Epithelial cell of proximal tubule (primary cell): ENCODE measurements at regions not wholly inside any gene's neighbourhood (a gene's known extent, or its start where the extent isn't known, plus 50 kb on each side); places are given as distances from the start of the nearest gene placed in this dataset.

Experiments
- DNase-seq: peaks from one replicate; pipeline ENCODE4 v3.0.0-alpha.2; 2011; ENCODE audit warnings: low read depth
- H3K4me3 ChIP-seq: 2 replicates; pipeline ENCODE4 v1.5.1; 2011; ENCODE audit warnings: low read depth, mild to moderate bottlenecking, low read length
- CTCF ChIP-seq: conservative IDR thresholded peaks from 2 replicates; pipeline ENCODE4 v1.5.1; 2012; ENCODE audit warnings: low read depth, mild to moderate bottlenecking, low read length

- no peak overlapping the region for H3K4me3 ChIP-seq
- no peak for DNase-seq
- no peak for TF ChIP-seq CTCF
Measured at GRCh38 chr3:152669560-152669959, 165.4 kb upstream of the P2RY1 start.

GRCh38 chr3:152671446-152672319 is 163.2 kb upstream of the P2RY1 start:
- DNase-seq, result no peak
- no peak overlapping the region for H3K4me3 ChIP-seq
- TF ChIP-seq CTCF, result no peak

DNA sequence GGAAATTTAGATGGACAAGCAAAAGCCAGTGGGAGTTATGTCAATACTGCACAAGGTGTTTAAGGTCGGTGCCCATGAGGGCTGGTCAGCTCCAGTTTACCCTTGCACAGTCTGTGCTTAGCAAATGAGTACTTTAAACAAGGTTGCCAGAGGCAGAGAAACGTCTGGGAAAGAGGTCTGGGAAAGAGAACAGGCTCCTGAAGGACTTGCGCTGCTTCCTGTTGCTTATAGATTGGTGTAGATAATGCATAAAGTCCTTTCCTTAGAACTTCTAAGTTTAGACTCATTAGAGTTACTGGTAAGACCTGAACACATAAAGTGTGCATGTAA is 162.6 kb upstream of the P2RY1 start:
- H3K4me3 ChIP-seq, result no peak overlapping the region
- no peak for DNase-seq
- TF ChIP-seq CTCF, result no peak

- DNase-seq, result no peak
- no peak overlapping the region for H3K4me3 ChIP-seq
- TF ChIP-seq CTCF, result no peak
Measured at GRCh38 chr3:152676810-152677379, 158.0 kb upstream of the P2RY1 start.

GRCh38 chr3:152677491-152677890 is 157.4 kb upstream of the P2RY1 start:
- no peak for DNase-seq
- no peak for TF ChIP-seq CTCF
- no peak overlapping the region for H3K4me3 ChIP-seq

DNA sequence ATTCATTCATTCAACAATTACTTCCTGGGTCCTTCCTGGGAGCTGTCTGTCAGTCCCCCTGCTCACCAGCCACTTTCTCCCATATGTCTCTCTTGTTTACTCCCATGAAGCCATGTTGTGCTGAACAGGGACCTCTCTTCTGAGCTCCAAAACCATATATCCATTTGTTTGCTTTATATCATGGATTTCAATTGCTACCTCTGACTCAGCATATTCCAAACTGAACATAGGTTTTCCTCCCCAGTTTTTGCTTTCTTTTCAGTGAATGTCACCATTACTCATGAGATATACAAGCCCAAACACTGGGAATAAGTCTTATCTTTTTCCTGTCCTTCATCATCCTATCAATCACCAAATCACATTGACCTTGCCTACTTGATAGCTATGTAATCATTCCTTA is 152.5 kb upstream of the P2RY1 start:
- TF ChIP-seq CTCF, result no peak
- DNase-seq, result no peak
- no peak overlapping the region for H3K4me3 ChIP-seq
